ENCODE measurements at regions not wholly inside any gene's neighbourhood (a gene's known extent, or its start where the extent isn't known, plus 50 kb on each side); places are given as distances from the start of the nearest gene placed in this dataset.

DNA sequence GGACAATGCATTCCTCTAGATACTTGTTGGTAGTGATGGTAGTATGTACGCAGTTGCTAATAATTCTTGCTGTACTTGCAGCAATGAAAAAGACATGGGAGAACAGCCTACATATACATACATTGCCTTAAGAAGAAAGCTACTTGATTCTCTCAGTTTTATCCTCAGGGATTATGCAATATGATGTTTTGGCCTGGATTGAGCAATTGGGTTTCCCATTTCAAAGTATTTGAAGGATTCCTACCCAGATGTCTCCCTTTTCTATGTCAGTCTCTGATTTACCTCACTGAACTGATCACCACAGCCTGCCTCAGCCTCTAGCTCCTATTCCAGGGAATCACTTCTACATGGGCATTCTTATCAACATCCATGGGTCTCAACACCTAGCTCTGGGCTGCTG, 210.1 kb upstream of the CDH10 start:
- TF ChIP-seq, protein P1, sequence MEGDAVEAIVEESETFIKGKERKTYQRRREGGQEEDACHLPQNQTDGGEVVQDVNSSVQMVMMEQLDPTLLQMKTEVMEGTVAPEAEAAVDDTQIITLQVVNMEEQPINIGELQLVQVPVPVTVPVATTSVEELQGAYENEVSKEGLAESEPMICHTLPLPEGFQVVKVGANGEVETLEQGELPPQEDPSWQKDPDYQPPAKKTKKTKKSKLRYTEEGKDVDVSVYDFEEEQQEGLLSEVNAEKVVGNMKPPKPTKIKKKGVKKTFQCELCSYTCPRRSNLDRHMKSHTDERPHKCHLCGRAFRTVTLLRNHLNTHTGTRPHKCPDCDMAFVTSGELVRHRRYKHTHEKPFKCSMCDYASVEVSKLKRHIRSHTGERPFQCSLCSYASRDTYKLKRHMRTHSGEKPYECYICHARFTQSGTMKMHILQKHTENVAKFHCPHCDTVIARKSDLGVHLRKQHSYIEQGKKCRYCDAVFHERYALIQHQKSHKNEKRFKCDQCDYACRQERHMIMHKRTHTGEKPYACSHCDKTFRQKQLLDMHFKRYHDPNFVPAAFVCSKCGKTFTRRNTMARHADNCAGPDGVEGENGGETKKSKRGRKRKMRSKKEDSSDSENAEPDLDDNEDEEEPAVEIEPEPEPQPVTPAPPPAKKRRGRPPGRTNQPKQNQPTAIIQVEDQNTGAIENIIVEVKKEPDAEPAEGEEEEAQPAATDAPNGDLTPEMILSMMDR (IDR thresholded peaks at IDR 0.05; ENCODE audit: control insufficient read depth, extremely low read depth, insufficient read depth) = no peak
- no peak overlapping the region for H3K4me3 ChIP-seq (ENCODE audit: low read depth, low read length)
- no peak for DNase-seq (ENCODE audit: low read depth)

DNA sequence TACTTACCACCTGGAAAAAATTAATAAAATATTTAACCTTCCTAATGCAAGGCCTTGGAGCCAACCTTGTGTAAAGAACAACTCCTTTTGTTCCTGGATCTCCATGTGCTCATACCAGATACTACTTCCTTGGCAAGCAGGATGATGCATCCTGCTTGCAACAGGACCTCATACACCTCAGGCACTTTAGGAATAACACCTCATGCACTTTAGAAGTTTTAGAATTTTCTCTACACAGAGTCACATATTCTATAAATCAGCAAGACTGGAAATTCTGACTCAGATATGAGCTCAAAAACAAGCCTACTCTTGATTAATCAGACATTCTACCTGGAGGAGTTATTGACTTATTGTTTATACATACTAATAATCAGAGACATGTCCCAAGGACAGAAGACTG, 209.6 kb upstream of the CDH10 start:
- TF ChIP-seq, protein P1 (IDR thresholded peaks at IDR 0.05; ENCODE audit: control insufficient read depth, extremely low read depth, insufficient read depth) = no peak
- no peak overlapping the region for H3K4me3 ChIP-seq (ENCODE audit: low read depth, low read length)
- DNase-seq (ENCODE audit: low read depth) = no peak

DNA sequence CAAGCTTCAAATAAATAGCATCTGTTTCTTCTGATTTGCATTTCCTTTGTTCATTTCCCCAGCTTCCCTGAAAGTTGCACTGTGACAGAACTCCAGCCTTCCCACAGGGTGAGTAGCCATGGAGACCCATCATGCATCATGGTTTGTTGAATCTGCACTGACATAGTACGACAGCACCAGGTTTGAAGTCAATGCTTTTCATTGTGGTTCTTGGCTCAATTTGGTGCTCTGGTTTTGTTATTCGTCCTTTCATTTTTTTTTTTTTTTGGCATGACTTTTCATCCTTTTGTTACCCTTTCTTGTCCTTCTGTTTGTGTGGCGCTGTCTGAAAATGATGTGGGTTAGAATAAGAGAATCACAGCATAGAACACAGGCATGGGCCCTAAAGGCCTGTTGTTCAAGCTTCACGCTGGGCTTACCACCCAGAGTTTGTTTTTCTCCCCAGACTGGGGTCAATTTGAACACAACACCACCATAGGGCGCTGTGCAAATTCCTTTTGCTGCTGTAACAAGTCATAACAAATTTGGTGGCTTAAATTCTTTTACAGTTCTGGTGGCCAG, 206.2 kb upstream of the CDH10 start:
- H3K4me3 ChIP-seq (ENCODE audit: low read depth, low read length) = no peak overlapping the region
- TF ChIP-seq, protein P1 (IDR thresholded peaks at IDR 0.05; ENCODE audit: control insufficient read depth, extremely low read depth, insufficient read depth) = no peak
- no peak for DNase-seq (ENCODE audit: low read depth)

GRCh38 chr5:24849210-24849609, 204.4 kb upstream of the CDH10 start:
- TF ChIP-seq, protein P1 (IDR thresholded peaks at IDR 0.05; ENCODE audit: control insufficient read depth, extremely low read depth, insufficient read depth) = no peak
- DNase-seq (ENCODE audit: low read depth) = no peak
- H3K4me3 ChIP-seq (ENCODE audit: low read depth, low read length) = no peak overlapping the region

- TF ChIP-seq, protein P1 (IDR thresholded peaks at IDR 0.05; ENCODE audit: control insufficient read depth, extremely low read depth, insufficient read depth) = no peak
- no peak for DNase-seq (ENCODE audit: low read depth)
- H3K4me3 ChIP-seq (ENCODE audit: low read depth, low read length) = no peak overlapping the region
These were observed 187.2 kb upstream of the CDH10 start for GRCh38 chr5:24831989-24832388.

GRCh38 chr5:24823625-24824024, 178.8 kb upstream of the CDH10 start:
- DNase-seq (ENCODE audit: low read depth) = no peak
- TF ChIP-seq, protein P1 (IDR thresholded peaks at IDR 0.05; ENCODE audit: control insufficient read depth, extremely low read depth, insufficient read depth) = no peak

DNA sequence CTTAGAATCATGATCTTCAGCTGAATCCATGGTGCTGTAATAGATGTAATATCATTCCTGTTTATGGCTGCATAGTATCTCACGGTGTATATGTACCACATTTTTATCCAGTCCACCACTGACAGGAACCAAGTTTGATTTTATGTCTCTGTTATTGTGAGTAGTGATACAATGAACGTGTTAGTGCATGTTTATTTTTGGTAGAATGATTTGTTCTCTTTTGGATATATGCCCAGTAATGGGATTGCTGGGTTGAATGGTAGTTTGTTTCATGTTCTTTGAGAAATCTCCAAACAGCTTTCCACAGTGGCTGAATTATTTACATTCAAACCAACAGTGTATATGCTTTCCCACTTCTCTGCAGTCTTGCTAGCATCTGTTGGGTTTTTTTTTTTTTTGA, 175.1 kb upstream of the CDH10 start:
- TF ChIP-seq, protein P1 (IDR thresholded peaks at IDR 0.05; ENCODE audit: control insufficient read depth, extremely low read depth, insufficient read depth) = no peak
- DNase-seq (ENCODE audit: low read depth) = no peak
- no peak overlapping the region for H3K4me3 ChIP-seq (ENCODE audit: low read depth, low read length)

More at GRCh38 chr5:24823625-24824024, 178.8 kb upstream of the CDH10 start:
- no peak overlapping the region for H3K4me3 ChIP-seq (ENCODE audit: low read depth, low read length)

Measured in LNCaP clone FGC (cell line).